Karpas-422 (cell line): ENCODE measurements at regions not wholly inside any gene's neighbourhood (a gene's known extent, or its start where the extent isn't known, plus 50 kb on each side); places are given as distances from the start of the nearest gene placed in this dataset.
"Not testable (repeated sequence)": the region's sequence is repeated elsewhere in the genome, so short reads cannot be mapped to it uniquely, and the experiment has no call there.

Source experiments
- DNase-seq: peaks from one replicate; pipeline ENCODE4 v3.0.0-alpha.2; 2015
- H2AFZ ChIP-seq: fragments of 200-600 bp; sonication (generic); 2 replicates; pipeline ENCODE4 v1.6.1; 2014; ENCODE audit warnings: antibody characterized with exemption, low read length, mixed read lengths
- H3K27ac ChIP-seq: fragments of 200-600 bp; sonication (generic); 2 replicates; pipeline ENCODE4 v1.5.1; 2014; ENCODE audit warnings: mild to moderate bottlenecking, low read length, moderate library complexity
- H3K27me3 ChIP-seq: fragments of 200-600 bp; sonication (generic); 2 replicates; pipeline ENCODE4 v1.6.1; 2014; ENCODE audit warnings: low read length, mixed read lengths
- H3K36me3 ChIP-seq: fragments of 200-600 bp; sonication (generic); 2 replicates; pipeline ENCODE4 v1.6.1; 2014; ENCODE audit warnings: low read length, mixed read lengths; ENCODE audit not compliant: insufficient read depth
- H3K4me1 ChIP-seq: fragments of 200-600 bp; sonication (generic); 2 replicates; pipeline ENCODE4 v1.6.1; 2014; ENCODE audit warnings: mild to moderate bottlenecking, low read length, mixed read lengths
- H3K4me2 ChIP-seq: fragments of 200-600 bp; sonication (generic); 2 replicates; pipeline ENCODE4 v1.6.1; 2014; ENCODE audit warnings: low read length, low read depth, mild to moderate bottlenecking; ENCODE audit not compliant: poor library complexity, severe bottlenecking
- H3K4me3 ChIP-seq: fragments of 200-600 bp; sonication (generic); 2 replicates; pipeline ENCODE4 v1.5.1; 2014; ENCODE audit warnings: mild to moderate bottlenecking, antibody characterized with exemption, low read length, mixed read lengths
- H3K79me2 ChIP-seq: fragments of 200-600 bp; sonication (generic); 2 replicates; pipeline ENCODE4 v1.6.1; 2014; ENCODE audit warnings: mild to moderate bottlenecking, low read length, mixed read lengths
- H3K9ac ChIP-seq: fragments of 200-600 bp; sonication (generic); 2 replicates; pipeline ENCODE4 v1.6.0; 2014; ENCODE audit warnings: low read length
- H3K9me2 ChIP-seq: fragments of 200-600 bp; sonication (generic), shearing (Covaris generic); replicated peaks from 2 replicates; pipeline ENCODE4 v1.6.0; 2014; ENCODE audit warnings: mild to moderate bottlenecking, low read length, moderate library complexity; ENCODE audit not compliant: insufficient read depth
- H3K9me3 ChIP-seq: fragments of 300-700, 200-600 bp; sonication (generic); 2 replicates; pipeline ENCODE4 v1.6.1; 2014; ENCODE audit warnings: low read length, mixed read lengths
- H4K20me1 ChIP-seq: fragments of 200-600 bp; sonication (generic); 2 replicates; pipeline ENCODE4 v1.6.1; 2014; ENCODE audit warnings: mild to moderate bottlenecking, antibody characterized with exemption, low read length, low read depth; ENCODE audit not compliant: insufficient read depth

GRCh38 chr6:121697921-121698320 is 262.5 kb downstream of the GJA1 start:
- Histone ChIP-seq H2AFZ (no peak overlapping the region), H3K27me3 (no peaks in the 10 kb centered on the region), H3K79me2 (no peaks in the 10 kb centered on the region), H3K27ac (no peak overlapping the region), H3K9me2 (no peaks in the 10 kb centered on the region), H4K20me1 (no peaks in the 10 kb centered on the region), H3K4me2 (no peak overlapping the region), H3K4me3 (no peak overlapping the region), H3K9me3 (no peaks in the 10 kb centered on the region), H3K9ac (no peak overlapping the region), H3K36me3 (no peaks in the 10 kb centered on the region), H3K4me1 (no peaks in the 10 kb centered on the region)
- no peak for DNase-seq

- H3K27ac ChIP-seq = no peak overlapping the region
- H4K20me1 ChIP-seq = no peaks in the 10 kb centered on the region
- H3K9me2 ChIP-seq = no peaks in the 10 kb centered on the region
- DNase-seq = no peak
- no peak overlapping the region for H3K9ac ChIP-seq
- H3K79me2 ChIP-seq = no peaks in the 10 kb centered on the region
- no peak overlapping the region for H2AFZ ChIP-seq
- H3K9me3 ChIP-seq = no peaks in the 10 kb centered on the region
- H3K4me1 ChIP-seq = no peaks in the 10 kb centered on the region
- no peak overlapping the region for H3K4me3 ChIP-seq
- H3K4me2 ChIP-seq = no peak overlapping the region
- no peaks in the 10 kb centered on the region for H3K36me3 ChIP-seq
- no peaks in the 10 kb centered on the region for H3K27me3 ChIP-seq
These were observed 263.2 kb downstream of the GJA1 start for GRCh38 chr6:121698617-121699016.

- H3K9me3 ChIP-seq, H3K9ac ChIP-seq, H3K79me2 ChIP-seq, H3K4me3 ChIP-seq, H3K9me2 ChIP-seq, H3K4me1 ChIP-seq, H3K4me2 ChIP-seq, H2AFZ ChIP-seq, H3K36me3 ChIP-seq, DNase-seq, H4K20me1 ChIP-seq, H3K27ac ChIP-seq, H3K27me3 ChIP-seq: not testable (repeated sequence)
These were observed 267.7 kb downstream of the GJA1 start for GRCh38 chr6:121703129-121703528.

GRCh38 chr6:121711472-121711871 is 276.0 kb downstream of the GJA1 start:
- Histone ChIP-seq H3K9me2 (no peaks in the 10 kb centered on the region), H3K4me3 (no peak overlapping the region), H3K4me1 (no peaks in the 10 kb centered on the region), H3K36me3 (no peaks in the 10 kb centered on the region), H3K79me2 (no peaks in the 10 kb centered on the region), H2AFZ (no peak overlapping the region), H3K4me2 (no peak overlapping the region), H3K9me3 (no peaks in the 10 kb centered on the region), H3K27ac (no peak overlapping the region), H3K27me3 (no peaks in the 10 kb centered on the region), H4K20me1 (no peaks in the 10 kb centered on the region), H3K9ac (no peak overlapping the region)
- no peak for DNase-seq

- no peak for DNase-seq
- H3K4me3 ChIP-seq = no peak overlapping the region
- H3K27me3 ChIP-seq = no peaks in the 10 kb centered on the region
- H3K4me1 ChIP-seq = no peaks in the 10 kb centered on the region
- H3K79me2 ChIP-seq = no peaks in the 10 kb centered on the region
- no peak overlapping the region for H2AFZ ChIP-seq
- H3K9me2 ChIP-seq = no peaks in the 10 kb centered on the region
- no peak overlapping the region for H3K9ac ChIP-seq
- H4K20me1 ChIP-seq = no peaks in the 10 kb centered on the region
- H3K9me3 ChIP-seq = no peaks in the 10 kb centered on the region
- H3K27ac ChIP-seq = no peak overlapping the region
- H3K36me3 ChIP-seq = no peaks in the 10 kb centered on the region
- no peak overlapping the region for H3K4me2 ChIP-seq
These were observed 282.2 kb downstream of the GJA1 start for GRCh38 chr6:121717686-121718085.

GRCh38 chr6:121720867-121721266 is 285.4 kb downstream of the GJA1 start:
- H3K27me3 ChIP-seq, H3K9ac ChIP-seq, H3K79me2 ChIP-seq, H3K4me3 ChIP-seq, H4K20me1 ChIP-seq, H3K36me3 ChIP-seq, H3K4me2 ChIP-seq, H2AFZ ChIP-seq, DNase-seq, H3K27ac ChIP-seq, H3K9me2 ChIP-seq, H3K9me3 ChIP-seq, H3K4me1 ChIP-seq: not testable (repeated sequence)

GRCh38 chr6:121723623-121724022 is 288.2 kb downstream of the GJA1 start:
- Histone ChIP-seq H3K4me1 (no peaks in the 10 kb centered on the region), H3K9me2 (no peaks in the 10 kb centered on the region), H3K27ac (no peak overlapping the region), H3K4me3 (no peak overlapping the region), H3K36me3 (no peaks in the 10 kb centered on the region), H3K79me2 (no peaks in the 10 kb centered on the region), H2AFZ (no peak overlapping the region), H3K27me3 (no peaks in the 10 kb centered on the region), H3K4me2 (no peak overlapping the region), H3K9ac (no peak overlapping the region), H4K20me1 (no peaks in the 10 kb centered on the region), H3K9me3 (no peaks in the 10 kb centered on the region)
- DNase-seq = no peak

- Histone ChIP-seq H4K20me1 (no peaks in the 10 kb centered on the region), H3K9ac (no peak overlapping the region), H3K36me3 (no peaks in the 10 kb centered on the region), H3K4me2 (no peak overlapping the region), H3K27ac (no peak overlapping the region), H3K4me3 (no peak overlapping the region), H3K9me2 (no peaks in the 10 kb centered on the region), H3K27me3 (no peaks in the 10 kb centered on the region), H3K4me1 (no peaks in the 10 kb centered on the region), H3K9me3 (no peaks in the 10 kb centered on the region), H3K79me2 (no peaks in the 10 kb centered on the region), H2AFZ (no peak overlapping the region)
- DNase-seq = no peak
These were observed 289.1 kb downstream of the GJA1 start for GRCh38 chr6:121724576-121724975.

- H3K4me1 ChIP-seq = no peaks in the 10 kb centered on the region
- no peaks in the 10 kb centered on the region for H3K9me3 ChIP-seq
- no peak overlapping the region for H3K9ac ChIP-seq
- H3K79me2 ChIP-seq = no peaks in the 10 kb centered on the region
- H4K20me1 ChIP-seq = no peaks in the 10 kb centered on the region
- DNase-seq = no peak
- no peaks in the 10 kb centered on the region for H3K9me2 ChIP-seq
- H3K36me3 ChIP-seq = no peaks in the 10 kb centered on the region
- H2AFZ ChIP-seq = no peak overlapping the region
- H3K4me3 ChIP-seq = no peak overlapping the region
- H3K27me3 ChIP-seq = no peaks in the 10 kb centered on the region
- H3K27ac ChIP-seq = no peak overlapping the region
- no peak overlapping the region for H3K4me2 ChIP-seq
These were observed 291.1 kb downstream of the GJA1 start for GRCh38 chr6:121726596-121726995.
